Astrocyte (in vitro differentiated cells and primary cell): ENCODE measurements at regions not wholly inside any gene's neighbourhood (a gene's known extent, or its start where the extent isn't known, plus 50 kb on each side); places are given as distances from the start of the nearest gene placed in this dataset.

Experiments
- EZH2 ChIP-seq: IDR thresholded peaks from 2 replicates; pipeline ENCODE4 v1.6.1; 2012; ENCODE audit warnings: mild to moderate bottlenecking, low read length, inconsistent platforms; ENCODE audit not compliant: insufficient read depth
- TF ChIP-seq, protein P1 (sequence below): IDR thresholded peaks from 2 replicates; pipeline ENCODE4 v1.5.1; 2011; ENCODE audit warnings: low read depth, mild to moderate bottlenecking, inconsistent platforms, low read length, moderate library complexity; ENCODE audit not compliant: insufficient read depth

DNA sequence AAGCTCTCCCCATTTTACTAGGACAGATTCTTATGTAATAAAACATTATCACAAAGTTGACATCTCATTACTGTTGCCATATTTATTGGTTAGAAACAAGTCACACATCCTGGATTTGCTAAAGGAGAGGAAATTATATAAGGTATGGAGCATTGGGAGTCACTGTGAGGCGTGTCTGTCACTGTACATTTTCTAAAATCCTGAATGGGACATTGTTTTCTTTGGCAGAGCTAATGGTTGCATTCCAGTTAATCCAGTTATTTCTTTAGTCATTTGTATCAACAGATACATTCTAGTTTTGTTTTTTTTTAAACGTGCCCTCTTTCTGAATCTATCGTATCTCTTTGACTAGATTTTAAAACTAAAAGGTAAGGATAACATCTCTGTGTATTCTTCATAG is 70.2 kb upstream of the MITF start:
- TF ChIP-seq, protein P1, sequence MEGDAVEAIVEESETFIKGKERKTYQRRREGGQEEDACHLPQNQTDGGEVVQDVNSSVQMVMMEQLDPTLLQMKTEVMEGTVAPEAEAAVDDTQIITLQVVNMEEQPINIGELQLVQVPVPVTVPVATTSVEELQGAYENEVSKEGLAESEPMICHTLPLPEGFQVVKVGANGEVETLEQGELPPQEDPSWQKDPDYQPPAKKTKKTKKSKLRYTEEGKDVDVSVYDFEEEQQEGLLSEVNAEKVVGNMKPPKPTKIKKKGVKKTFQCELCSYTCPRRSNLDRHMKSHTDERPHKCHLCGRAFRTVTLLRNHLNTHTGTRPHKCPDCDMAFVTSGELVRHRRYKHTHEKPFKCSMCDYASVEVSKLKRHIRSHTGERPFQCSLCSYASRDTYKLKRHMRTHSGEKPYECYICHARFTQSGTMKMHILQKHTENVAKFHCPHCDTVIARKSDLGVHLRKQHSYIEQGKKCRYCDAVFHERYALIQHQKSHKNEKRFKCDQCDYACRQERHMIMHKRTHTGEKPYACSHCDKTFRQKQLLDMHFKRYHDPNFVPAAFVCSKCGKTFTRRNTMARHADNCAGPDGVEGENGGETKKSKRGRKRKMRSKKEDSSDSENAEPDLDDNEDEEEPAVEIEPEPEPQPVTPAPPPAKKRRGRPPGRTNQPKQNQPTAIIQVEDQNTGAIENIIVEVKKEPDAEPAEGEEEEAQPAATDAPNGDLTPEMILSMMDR: no peak
- no peak for TF ChIP-seq EZH2
